Endodermal cell (in vitro differentiated cells): ENCODE measurements at regions not wholly inside any gene's neighbourhood (a gene's known extent, or its start where the extent isn't known, plus 50 kb on each side); places are given as distances from the start of the nearest gene placed in this dataset.

Experiments
- DNase-seq: peaks from one replicate; pipeline ENCODE4 v3.0.0-alpha.2; 2017
- H3K27ac ChIP-seq: 2 replicates; pipeline ENCODE4 v1.5.1; 2013; ENCODE audit warnings: mild to moderate bottlenecking, low read depth, low read length, moderate library complexity
- H3K27me3 ChIP-seq: 2 replicates; pipeline ENCODE4 v1.6.1; 2013; ENCODE audit warnings: mild to moderate bottlenecking, low read length, moderate library complexity; ENCODE audit not compliant: insufficient read depth, control insufficient read depth, poor library complexity, severe bottlenecking
- H3K36me3 ChIP-seq: 2 replicates; pipeline ENCODE4 v1.7.0; 2013; ENCODE audit warnings: mild to moderate bottlenecking, low read length, moderate library complexity; ENCODE audit not compliant: control insufficient read depth, insufficient read depth
- H3K4me1 ChIP-seq: one replicate; pipeline ENCODE4 v1.7.0; 2013; ENCODE audit warnings: low read length; ENCODE audit not compliant: control insufficient read depth, insufficient read depth
- H3K4me3 ChIP-seq: 2 replicates; pipeline ENCODE4 v1.5.1; 2013; ENCODE audit warnings: mild to moderate bottlenecking, low read length, moderate library complexity
- H3K9ac ChIP-seq: 2 replicates; pipeline ENCODE4 v1.6.1; 2013; ENCODE audit warnings: mild to moderate bottlenecking, low read length, moderate library complexity; ENCODE audit not compliant: poor library complexity, severe bottlenecking; ENCODE audit errors: extremely low read depth
- H3K9me3 ChIP-seq: 2 replicates; pipeline ENCODE4 v1.6.1; 2013; ENCODE audit warnings: mild to moderate bottlenecking, low read length, moderate library complexity; ENCODE audit not compliant: control insufficient read depth
- H3K27ac Mint-ChIP-seq: 2 replicates; pipeline ENCODE4 v1.8.0; 2020; ENCODE audit warnings: mixed read lengths
- H3K27me3 Mint-ChIP-seq: 2 replicates; pipeline ENCODE4 v1.8.0; 2021; ENCODE audit warnings: mild to moderate bottlenecking, mixed read lengths; ENCODE audit not compliant: insufficient read depth
- H3K36me3 Mint-ChIP-seq: 2 replicates; pipeline ENCODE4 v1.8.0; 2020; ENCODE audit warnings: low read depth, mixed read lengths
- H3K4me1 Mint-ChIP-seq: 2 replicates; pipeline ENCODE4 v1.8.0; 2020; ENCODE audit warnings: mixed read lengths
- H3K4me3 Mint-ChIP-seq: 2 replicates; pipeline ENCODE4 v1.8.0; 2020; ENCODE audit warnings: mild to moderate bottlenecking, moderate library complexity, mixed read lengths
- H3K9me3 Mint-ChIP-seq: 2 replicates; pipeline ENCODE4 v1.8.0; 2020; ENCODE audit warnings: mild to moderate bottlenecking, mixed read lengths
- CTCF ChIP-seq: fragments of 200-600 bp; sonication (generic); conservative IDR thresholded peaks from 2 replicates; pipeline ENCODE4 v1.5.0; 2021; ENCODE audit warnings: antibody characterized with exemption, mild to moderate bottlenecking
- WGBS, 2 experiments: methylation state at CpG; one replicate each; pipeline versions ENCODE4 v1.1.5 to v1.1.7; 2013; ENCODE audit warnings: missing lambda C conversion rate in 2 of 2, mixed read lengths in 1 of 2; ENCODE audit not compliant: insufficient coverage in 1 of 2, insufficient read length in 1 of 2; 5-methylcytosine and 5-hydroxymethylcytosine counted together

- no peak overlapping the region for H3K27ac Mint-ChIP-seq
- peaks cover 27% of the 10 kb centered on the region for H3K4me1 Mint-ChIP-seq
- DNase-seq, result no peak
- Histone ChIP-seq H3K9ac (no peak overlapping the region), H3K36me3 (no peaks in the 10 kb centered on the region), H3K9me3 (no peaks in the 10 kb centered on the region), H3K27me3 (no peaks in the 10 kb centered on the region), H3K4me3 (no peak overlapping the region), H3K27ac (no peak overlapping the region), H3K4me1 (no peaks in the 10 kb centered on the region)
- TF ChIP-seq CTCF, result no peak
- no peaks in the 10 kb centered on the region for H3K27me3 Mint-ChIP-seq
- H3K9me3 Mint-ChIP-seq, result peaks cover 2% of the 10 kb centered on the region
- WGBS, 2 experiments, result 81 to 86% methylated on average over 3 of the region's 3 CpGs
- no peak overlapping the region for H3K4me3 Mint-ChIP-seq
- no peaks in the 10 kb centered on the region for H3K36me3 Mint-ChIP-seq
Measured at GRCh38 chr18:27240383-27240782, 55.3 kb upstream of the CHST9 start.

GRCh38 chr18:27239669-27240068, 54.6 kb upstream of the CHST9 start:
- Mint-ChIP-seq H3K27ac (no peak overlapping the region), H3K36me3 (no peaks in the 10 kb centered on the region), H3K4me3 (no peak overlapping the region), H3K9me3 (peaks cover 1% of the 10 kb centered on the region), H3K4me1 (peaks cover 26% of the 10 kb centered on the region), H3K27me3 (no peaks in the 10 kb centered on the region)
- no peaks in the 10 kb centered on the region for H3K27me3 ChIP-seq
- no peak for DNase-seq
- H3K9me3 ChIP-seq, result no peaks in the 10 kb centered on the region
- H3K9ac ChIP-seq, result no peak overlapping the region
- no peak for TF ChIP-seq CTCF
- no peaks in the 10 kb centered on the region for H3K36me3 ChIP-seq
- no peak overlapping the region for H3K4me3 ChIP-seq
- H3K4me1 ChIP-seq, result no peaks in the 10 kb centered on the region
- 91 to 100% methylated on average over 3 to 4 of the region's 4 CpGs for WGBS, 2 experiments
- H3K27ac ChIP-seq, result no peak overlapping the region

GRCh38 chr18:27235218-27235870, 50.2 kb upstream of the CHST9 start:
- Mint-ChIP-seq H3K27me3 (no peaks in the 10 kb centered on the region), H3K4me3 (no peak overlapping the region), H3K36me3 (no peaks in the 10 kb centered on the region), H3K9me3 (no peaks in the 10 kb centered on the region), H3K4me1 (peaks cover 25% of the 10 kb centered on the region), H3K27ac (no peak overlapping the region)
- no peak for TF ChIP-seq CTCF
- H3K9me3 ChIP-seq, result no peaks in the 10 kb centered on the region
- H3K4me3 ChIP-seq, result no peak overlapping the region
- H3K27me3 ChIP-seq, result no peaks in the 10 kb centered on the region
- H3K36me3 ChIP-seq, result no peaks in the 10 kb centered on the region
- no peak overlapping the region for H3K9ac ChIP-seq
- no peak overlapping the region for H3K27ac ChIP-seq
- 93 to 95% methylated on average over 2 to 3 of the region's 4 CpGs for WGBS, 2 experiments
- H3K4me1 ChIP-seq, result no peaks in the 10 kb centered on the region
- no peak for DNase-seq
